ENCODE measurements at regions not wholly inside any gene's neighbourhood (a gene's known extent, or its start where the extent isn't known, plus 50 kb on each side); places are given as distances from the start of the nearest gene placed in this dataset.

GRCh38 chr4:107349266-107349665 lies 313.2 kb upstream of the DKK2 start:
- TF ChIP-seq CREB1 (IDR thresholded peaks at IDR 0.05; ENCODE audit: low read depth) (no peak), ZSCAN29 (IDR thresholded peaks at IDR 0.05) (no peak), MYC (IDR thresholded peaks at IDR 0.05; ENCODE audit: insufficient read depth, insufficient read length, insufficient replicate concordance, low read length, severe bottlenecking) (no peak), MXI1 (IDR thresholded peaks at IDR 0.05; ENCODE audit: low read depth, low read length) (no peak), FOXK2 (IDR thresholded peaks at IDR 0.05) (no peak), POLR2A (IDR thresholded peaks at IDR 0.05; ENCODE audit: low read depth, low read length) (no peak), POLR2AphosphoS5 (IDR thresholded peaks at IDR 0.05; ENCODE audit: low read length) (no peak)
